Natural killer cell (primary cell): ENCODE measurements at regions not wholly inside any gene's neighbourhood (a gene's known extent, or its start where the extent isn't known, plus 50 kb on each side); places are given as distances from the start of the nearest gene placed in this dataset.

Experiments used
- ATAC-seq, 3 donors: fragments of 150-1000 bp in 2 of 3; fragments of 200-7000 bp in 1 of 3; cut with Tn5 transposase; 1 replicate in 1 of 3; 2 replicates in 2 of 3; pipeline ENCODE4 v1.10.0; 2021; ENCODE audit warnings: mild to moderate bottlenecking in 2 of 3, moderate library complexity in 2 of 3
- DNase-seq, 2 donors: peaks; one replicate each; pipeline versions ENCODE4 v3.0.0 to v3.0.0-alpha.2; 2013 to 2021; ENCODE audit warnings: mixed read lengths in 1 of 2
- H3K27ac ChIP-seq: one replicate; pipeline ENCODE4 v1.5.1; 2013; ENCODE audit warnings: mild to moderate bottlenecking, low read length
- H3K27me3 ChIP-seq: one replicate; pipeline ENCODE4 v1.6.1; 2013; ENCODE audit warnings: low read length; ENCODE audit not compliant: control insufficient read depth, insufficient read depth
- H3K36me3 ChIP-seq: one replicate; pipeline ENCODE4 v1.6.1; 2013; ENCODE audit warnings: low read length; ENCODE audit not compliant: control insufficient read depth, insufficient read depth
- H3K4me1 ChIP-seq: one replicate; pipeline ENCODE4 v1.6.1; 2013; ENCODE audit warnings: low read length; ENCODE audit not compliant: control insufficient read depth, insufficient read depth
- H3K4me3 ChIP-seq: one replicate; pipeline ENCODE4 v1.5.1; 2013; ENCODE audit warnings: low read length
- H3K9me3 ChIP-seq: one replicate; pipeline ENCODE4 v1.6.1; 2013; ENCODE audit warnings: low read length; ENCODE audit not compliant: control insufficient read depth, insufficient read depth
- H3K27ac Mint-ChIP-seq, 2 donors: one replicate each; pipeline ENCODE4 v1.8.0; 2022; ENCODE audit warnings: mild to moderate bottlenecking in 2 of 2, mixed read lengths in 2 of 2, moderate library complexity in 1 of 2
- H3K27me3 Mint-ChIP-seq, 2 donors: one replicate each; pipeline ENCODE4 v1.8.0; 2022; ENCODE audit warnings: low read depth in 2 of 2, mixed read lengths in 2 of 2
- H3K36me3 Mint-ChIP-seq: one replicate; pipeline ENCODE4 v1.8.0; 2022; ENCODE audit warnings: mixed read lengths
- H3K4me1 Mint-ChIP-seq, 2 donors: one replicate each; pipeline ENCODE4 v1.8.0; 2022; ENCODE audit warnings: mixed read lengths in 2 of 2
- H3K4me3 Mint-ChIP-seq: one replicate; pipeline ENCODE4 v1.8.0; 2022; ENCODE audit warnings: mild to moderate bottlenecking, moderate library complexity, mixed read lengths
- H3K9me3 Mint-ChIP-seq, 2 donors: one replicate each; pipeline ENCODE4 v1.8.0; 2022; ENCODE audit warnings: mixed read lengths in 2 of 2
- WGBS: methylation state at CpG from one replicate; pipeline ENCODE4 v1.1.7; 2013; ENCODE audit warnings: missing lambda C conversion rate; ENCODE audit not compliant: insufficient coverage; 5-methylcytosine and 5-hydroxymethylcytosine counted together
- intact Hi-C: fragments of 100-400 bp; cut with micrococcal nuclease; formaldehyde crosslinking; loops from one replicate; pipeline ENCODE4 v1.14.2; 2022
- TF ChIP-seq, protein P1 (sequence below): fragments of 200-600 bp; IDR thresholded peaks from one replicate; pipeline ENCODE4 v1.8.0; 2022; ENCODE audit warnings: antibody characterized with exemption

DNA sequence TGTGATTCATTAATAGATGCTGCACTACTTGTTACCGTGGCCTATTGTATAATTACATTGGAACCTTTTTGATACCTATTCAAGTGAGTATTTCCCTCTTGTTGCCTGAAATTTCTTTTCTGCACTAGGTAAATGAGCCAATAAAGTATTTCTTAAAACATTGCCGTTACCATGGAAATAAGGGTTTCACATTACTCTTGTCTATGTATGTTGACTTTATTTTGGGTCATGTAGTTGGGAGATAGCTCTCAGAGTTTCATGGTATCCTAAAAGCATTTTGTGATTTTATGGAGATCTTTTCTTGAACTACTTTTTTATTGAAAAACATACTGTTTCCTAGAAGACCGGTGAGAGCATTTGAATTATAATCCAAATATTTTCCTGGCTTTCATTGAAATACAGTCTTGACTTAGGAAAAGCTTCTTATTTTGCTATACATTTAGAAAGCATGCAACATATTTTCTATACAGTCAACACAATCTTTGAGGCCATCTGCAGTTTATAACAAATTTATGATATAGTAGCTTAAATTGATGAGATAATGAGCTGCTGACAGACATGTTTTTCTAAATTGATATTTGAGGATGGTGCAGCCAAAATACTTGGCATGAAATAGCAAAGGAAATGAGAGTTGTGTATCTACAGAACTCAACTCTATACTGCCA lies 650.4 kb downstream of the RFPL4B start:
- no peaks in the 10 kb centered on the region for H3K4me1 Mint-ChIP-seq
- TF ChIP-seq, protein P1, sequence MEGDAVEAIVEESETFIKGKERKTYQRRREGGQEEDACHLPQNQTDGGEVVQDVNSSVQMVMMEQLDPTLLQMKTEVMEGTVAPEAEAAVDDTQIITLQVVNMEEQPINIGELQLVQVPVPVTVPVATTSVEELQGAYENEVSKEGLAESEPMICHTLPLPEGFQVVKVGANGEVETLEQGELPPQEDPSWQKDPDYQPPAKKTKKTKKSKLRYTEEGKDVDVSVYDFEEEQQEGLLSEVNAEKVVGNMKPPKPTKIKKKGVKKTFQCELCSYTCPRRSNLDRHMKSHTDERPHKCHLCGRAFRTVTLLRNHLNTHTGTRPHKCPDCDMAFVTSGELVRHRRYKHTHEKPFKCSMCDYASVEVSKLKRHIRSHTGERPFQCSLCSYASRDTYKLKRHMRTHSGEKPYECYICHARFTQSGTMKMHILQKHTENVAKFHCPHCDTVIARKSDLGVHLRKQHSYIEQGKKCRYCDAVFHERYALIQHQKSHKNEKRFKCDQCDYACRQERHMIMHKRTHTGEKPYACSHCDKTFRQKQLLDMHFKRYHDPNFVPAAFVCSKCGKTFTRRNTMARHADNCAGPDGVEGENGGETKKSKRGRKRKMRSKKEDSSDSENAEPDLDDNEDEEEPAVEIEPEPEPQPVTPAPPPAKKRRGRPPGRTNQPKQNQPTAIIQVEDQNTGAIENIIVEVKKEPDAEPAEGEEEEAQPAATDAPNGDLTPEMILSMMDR, result no peak
- Histone ChIP-seq H3K36me3 (no peaks in the 10 kb centered on the region), H3K27ac (no peak overlapping the region), H3K4me3 (no peak overlapping the region), H3K9me3 (no peaks in the 10 kb centered on the region), H3K27me3 (no peaks in the 10 kb centered on the region), H3K4me1 (no peaks in the 10 kb centered on the region)
- H3K36me3 Mint-ChIP-seq, result no peaks in the 10 kb centered on the region
- 92% methylated on average over 2 of the region's 3 CpGs for WGBS
- no peak overlapping the region for H3K27ac Mint-ChIP-seq
- no peaks in the 10 kb centered on the region for H3K27me3 Mint-ChIP-seq
- ATAC-seq, result no peak
- intact Hi-C loops, result no loop called here
- DNase-seq, result no peak
- peaks cover 4 to 11% of the 10 kb centered on the region in 2 donors for H3K9me3 Mint-ChIP-seq
- no peak overlapping the region for H3K4me3 Mint-ChIP-seq

DNA sequence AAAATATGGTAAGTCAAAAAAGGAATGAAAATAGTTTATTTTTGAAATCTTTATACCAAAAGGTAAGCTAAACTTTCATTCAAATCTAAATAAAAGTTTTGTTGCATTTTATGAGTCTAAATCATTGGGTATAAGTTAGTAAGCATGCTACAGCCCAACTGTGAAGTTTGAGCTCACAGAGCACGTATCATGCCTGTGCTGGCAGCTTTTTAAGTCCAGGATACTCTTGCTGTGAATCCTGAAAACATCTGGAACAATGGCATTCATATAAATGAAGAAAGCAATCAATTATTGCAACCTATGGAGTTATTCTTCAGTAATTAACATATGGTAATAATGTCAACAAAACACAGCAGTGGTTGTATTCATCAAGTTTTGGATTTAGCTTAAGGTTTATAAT lies 656.9 kb downstream of the RFPL4B start:
- Histone ChIP-seq H3K27me3 (no peaks in the 10 kb centered on the region), H3K27ac (no peak overlapping the region), H3K4me1 (no peaks in the 10 kb centered on the region), H3K4me3 (no peak overlapping the region), H3K9me3 (no peaks in the 10 kb centered on the region), H3K36me3 (no peaks in the 10 kb centered on the region)
- DNase-seq, result no peak
- ATAC-seq, result no peak
- TF ChIP-seq, protein P1, result no peak
- Mint-ChIP-seq H3K9me3 (peaks cover 8 to 15% of the 10 kb centered on the region in 2 donors), H3K27me3 (no peaks in the 10 kb centered on the region), H3K4me3 (no peak overlapping the region), H3K36me3 (no peaks in the 10 kb centered on the region), H3K4me1 (no peaks in the 10 kb centered on the region), H3K27ac (no peak overlapping the region)
- WGBS, result 71% methylated on average over 1 of the region's 1 CpG
- intact Hi-C loops, result no loop called here

- no peak overlapping the region for H3K27ac ChIP-seq
- TF ChIP-seq, protein P1, result no peak
- H3K4me3 ChIP-seq, result no peak overlapping the region
- no peaks in the 10 kb centered on the region for H3K36me3 ChIP-seq
- Mint-ChIP-seq H3K4me3 (no peak overlapping the region), H3K27me3 (no peaks in the 10 kb centered on the region), H3K9me3 (peaks cover 8 to 17% of the 10 kb centered on the region in 2 donors), H3K4me1 (no peaks in the 10 kb centered on the region), H3K27ac (no peak overlapping the region), H3K36me3 (no peaks in the 10 kb centered on the region)
- ATAC-seq (no peak), DNase-seq (no peak)
- H3K9me3 ChIP-seq, result no peaks in the 10 kb centered on the region
- no peaks in the 10 kb centered on the region for H3K4me1 ChIP-seq
- no CpG with 5 or more reads among the region's 3 CpGs for WGBS
- no peaks in the 10 kb centered on the region for H3K27me3 ChIP-seq
- intact Hi-C loops, result no loop called here
Observed at GRCh38 chr6:113004470-113005270, 657.5 kb downstream of the RFPL4B start.
